ENCODE measurements at regions not wholly inside any gene's neighbourhood (a gene's known extent, or its start where the extent isn't known, plus 50 kb on each side); places are given as distances from the start of the nearest gene placed in this dataset.
A peak's percentile ranks its signal among the peaks of the same experiment; 100 is the strongest.

DNA sequence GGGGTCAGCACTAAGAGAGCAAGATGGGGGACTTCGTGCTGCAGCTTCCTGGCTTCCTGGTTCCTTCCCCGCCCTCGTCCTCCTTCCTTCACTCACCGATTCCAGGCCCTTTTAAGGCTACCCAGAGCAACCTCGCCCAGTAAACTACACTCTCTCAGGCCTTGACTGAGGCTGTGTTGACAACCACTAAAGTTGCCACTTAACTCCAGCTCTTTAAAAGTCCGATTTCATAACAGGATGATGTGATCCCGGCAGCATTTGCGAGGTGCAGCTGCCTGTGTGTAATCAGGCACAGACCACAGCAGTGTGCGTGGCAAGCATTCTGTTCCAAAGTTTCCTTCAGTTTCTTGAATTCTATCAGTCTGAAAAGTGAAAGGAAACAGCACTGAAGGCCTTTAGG lies 110.6 kb downstream of the RAB11FIP2 start:
- Histone ChIP-seq H3K4me1 (no peaks in the 10 kb centered on the region), H3K27ac (peak overlapping the region in 1 of 2 donors; percentile 47)
- DNase-seq (ENCODE audit: low spot score), result peak; percentile 73

DNA sequence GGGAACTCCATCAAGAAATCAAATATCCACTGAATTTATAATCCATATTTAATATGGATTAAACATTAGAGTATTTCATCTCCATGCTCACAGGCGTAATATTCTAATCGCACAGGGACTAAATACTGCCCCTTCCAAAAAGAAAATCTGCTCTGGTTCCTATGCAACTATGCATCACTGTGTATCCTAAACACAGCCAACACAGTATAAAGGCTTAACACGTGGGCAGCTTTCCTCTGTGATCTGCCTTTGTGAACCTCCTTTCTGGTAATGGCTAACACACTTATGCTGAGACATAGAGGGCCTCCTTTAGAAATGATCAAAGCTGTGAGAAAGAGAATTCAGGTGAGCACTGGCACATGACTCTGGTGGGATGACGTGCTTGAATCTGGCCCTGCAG lies 110.2 kb downstream of the RAB11FIP2 start:
- no peaks in the 10 kb centered on the region for H3K4me1 ChIP-seq
- no peak for DNase-seq (ENCODE audit: low spot score)
- no peaks in the 10 kb centered on the region for H3K36me3 ChIP-seq
- H3K27ac ChIP-seq, result peak overlapping the region in 1 of 2 donors; percentile 47
- no peaks in the 10 kb centered on the region for H3K9me3 ChIP-seq
- H3K4me3 ChIP-seq, result no peak overlapping the region
- H3K27me3 ChIP-seq, result no peaks in the 10 kb centered on the region
- TF ChIP-seq, protein P1, sequence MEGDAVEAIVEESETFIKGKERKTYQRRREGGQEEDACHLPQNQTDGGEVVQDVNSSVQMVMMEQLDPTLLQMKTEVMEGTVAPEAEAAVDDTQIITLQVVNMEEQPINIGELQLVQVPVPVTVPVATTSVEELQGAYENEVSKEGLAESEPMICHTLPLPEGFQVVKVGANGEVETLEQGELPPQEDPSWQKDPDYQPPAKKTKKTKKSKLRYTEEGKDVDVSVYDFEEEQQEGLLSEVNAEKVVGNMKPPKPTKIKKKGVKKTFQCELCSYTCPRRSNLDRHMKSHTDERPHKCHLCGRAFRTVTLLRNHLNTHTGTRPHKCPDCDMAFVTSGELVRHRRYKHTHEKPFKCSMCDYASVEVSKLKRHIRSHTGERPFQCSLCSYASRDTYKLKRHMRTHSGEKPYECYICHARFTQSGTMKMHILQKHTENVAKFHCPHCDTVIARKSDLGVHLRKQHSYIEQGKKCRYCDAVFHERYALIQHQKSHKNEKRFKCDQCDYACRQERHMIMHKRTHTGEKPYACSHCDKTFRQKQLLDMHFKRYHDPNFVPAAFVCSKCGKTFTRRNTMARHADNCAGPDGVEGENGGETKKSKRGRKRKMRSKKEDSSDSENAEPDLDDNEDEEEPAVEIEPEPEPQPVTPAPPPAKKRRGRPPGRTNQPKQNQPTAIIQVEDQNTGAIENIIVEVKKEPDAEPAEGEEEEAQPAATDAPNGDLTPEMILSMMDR (IDR thresholded peaks at IDR 0.05), result no peak

More for the DNA sequence above, 110.6 kb downstream of the RAB11FIP2 start:
- H3K27me3 ChIP-seq, result no peaks in the 10 kb centered on the region
- no peaks in the 10 kb centered on the region for H3K9me3 ChIP-seq
- TF ChIP-seq, protein P1 (IDR thresholded peaks at IDR 0.05), result no peak
- H3K4me3 ChIP-seq, result no peak overlapping the region
- H3K36me3 ChIP-seq, result no peaks in the 10 kb centered on the region

DNA sequence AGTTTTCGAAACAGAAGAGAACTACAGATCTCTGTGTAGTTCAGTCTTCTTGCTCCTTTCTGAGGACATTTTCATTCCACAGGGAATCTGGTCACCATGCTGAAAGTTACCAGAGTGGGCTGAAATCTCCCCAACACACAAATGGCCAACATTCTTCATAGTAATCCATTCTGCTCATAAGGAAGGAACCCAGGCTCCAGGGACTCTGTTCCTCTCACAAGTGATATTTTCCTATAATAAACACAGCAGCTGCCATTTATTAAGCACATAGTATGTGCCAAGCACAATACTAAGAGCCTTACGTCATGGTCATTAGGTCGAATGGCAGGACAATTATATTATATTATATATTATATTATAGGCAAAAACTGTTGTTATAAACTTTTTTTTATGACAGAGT lies 109.8 kb downstream of the RAB11FIP2 start:
- Histone ChIP-seq H3K36me3 (no peaks in the 10 kb centered on the region), H3K4me3 (no peak overlapping the region), H3K4me1 (no peaks in the 10 kb centered on the region), H3K9me3 (no peaks in the 10 kb centered on the region), H3K27me3 (no peaks in the 10 kb centered on the region), H3K27ac (peak overlapping the region in 1 of 2 donors; percentile 47)
- no peak for DNase-seq (ENCODE audit: low spot score)
- TF ChIP-seq, protein P1 (IDR thresholded peaks at IDR 0.05), result no peak

DNA sequence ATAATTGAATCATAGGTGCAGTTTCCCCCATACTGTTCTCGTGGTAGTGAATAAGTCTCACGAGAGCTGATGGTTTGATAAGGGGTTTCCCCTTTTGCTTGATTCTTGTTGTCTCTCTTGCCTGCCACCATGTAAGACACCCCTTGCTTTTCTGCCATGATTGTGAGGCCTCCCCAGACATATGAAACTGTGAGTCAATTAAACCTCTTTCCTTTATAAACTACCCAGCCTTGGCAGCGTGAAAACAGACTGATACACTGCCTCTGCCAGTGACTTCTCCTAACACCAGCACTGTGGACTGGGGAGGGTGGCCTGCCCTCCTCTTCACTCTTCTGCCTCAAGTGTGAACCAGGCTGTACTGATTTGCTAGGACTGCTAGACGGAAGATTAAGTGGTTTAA lies 108.6 kb downstream of the RAB11FIP2 start:
- H3K9me3 ChIP-seq, result no peaks in the 10 kb centered on the region
- H3K27ac ChIP-seq, result no peak overlapping the region
- TF ChIP-seq, protein P1 (IDR thresholded peaks at IDR 0.05), result no peak
- no peaks in the 10 kb centered on the region for H3K27me3 ChIP-seq
- no peak overlapping the region for H3K4me3 ChIP-seq
- no peaks in the 10 kb centered on the region for H3K4me1 ChIP-seq
- DNase-seq (ENCODE audit: low spot score), result no peak
- no peaks in the 10 kb centered on the region for H3K36me3 ChIP-seq

DNA sequence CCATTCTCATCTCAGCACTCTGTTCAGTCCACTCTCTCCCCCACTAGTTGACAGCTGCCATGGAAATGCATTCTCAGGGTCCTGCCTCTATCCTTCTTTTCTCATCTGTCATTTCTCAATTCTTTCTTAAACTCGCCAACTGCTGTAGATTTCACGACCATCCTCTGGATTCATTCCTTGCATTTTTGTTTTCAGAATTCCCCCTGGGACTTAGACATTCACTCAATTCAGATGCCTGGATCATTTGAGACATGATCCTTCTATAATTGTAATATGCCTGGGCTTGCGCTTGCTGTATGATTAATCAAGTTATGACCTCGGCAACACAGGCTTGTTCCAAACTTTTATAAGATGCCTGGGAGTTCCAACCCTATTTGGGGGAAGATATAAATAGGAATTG lies 104.5 kb downstream of the RAB11FIP2 start:
- no peak for DNase-seq (ENCODE audit: low spot score)
- Histone ChIP-seq H3K27ac (no peak overlapping the region), H3K9me3 (no peaks in the 10 kb centered on the region), H3K4me3 (no peak overlapping the region), H3K27me3 (no peaks in the 10 kb centered on the region), H3K36me3 (no peaks in the 10 kb centered on the region), H3K4me1 (no peaks in the 10 kb centered on the region)
- TF ChIP-seq, protein P1 (IDR thresholded peaks at IDR 0.05), result no peak

DNA sequence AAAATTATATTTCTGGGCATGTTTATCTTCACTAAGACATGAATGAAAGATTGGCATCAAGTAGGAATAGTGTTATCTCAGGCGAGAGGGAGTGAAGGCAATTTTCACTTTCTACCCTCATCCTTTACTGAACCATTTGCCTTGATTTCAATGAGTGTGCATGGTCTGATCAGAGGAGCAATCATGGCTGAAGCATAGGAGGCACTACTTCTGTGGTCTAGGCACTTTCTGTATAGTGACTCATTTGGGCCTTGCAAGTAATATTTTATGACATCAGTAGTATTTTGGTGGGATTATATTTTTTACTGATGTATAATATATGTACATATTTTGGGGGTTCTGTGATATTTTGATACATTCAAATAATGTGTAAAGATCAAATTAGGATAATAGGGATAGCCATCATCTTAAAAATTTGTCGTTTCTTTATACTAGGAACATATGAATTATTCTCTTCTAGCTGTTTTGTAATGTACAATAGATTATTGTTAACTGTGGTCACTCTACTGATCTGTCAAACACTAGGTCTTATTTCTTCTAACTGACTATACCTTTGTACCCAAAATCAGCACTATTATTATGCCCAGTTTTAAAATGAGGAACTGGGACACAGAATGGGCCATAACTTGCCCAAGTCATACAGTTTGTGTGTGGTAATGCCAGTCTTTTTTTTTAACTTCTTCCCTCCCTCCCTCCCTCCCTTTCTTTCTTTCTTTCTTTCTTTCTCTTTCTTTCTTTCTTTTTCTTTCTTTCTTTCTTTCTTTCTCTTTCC lies 101.9 kb downstream of the RAB11FIP2 start:
- no peak overlapping the region for H3K4me3 ChIP-seq
- DNase-seq (ENCODE audit: low spot score), result no peak

More for the DNA sequence above, 101.9 kb downstream of the RAB11FIP2 start:
- Histone ChIP-seq H3K4me1 (no peaks in the 10 kb centered on the region), H3K9me3 (no peaks in the 10 kb centered on the region), H3K27ac (no peak overlapping the region), H3K27me3 (no peaks in the 10 kb centered on the region), H3K36me3 (no peaks in the 10 kb centered on the region)
- TF ChIP-seq, protein P1 (IDR thresholded peaks at IDR 0.05), result no peak

Measured in right atrium auricular region (tissue), 2 donors.